Hematopoietic multipotent progenitor cell treated with erythropoietin and hydrocortisone succinate and interleukin-3 and kit ligand, for 6 days (in vitro differentiated cells): ENCODE measurements at regions not wholly inside any gene's neighbourhood (a gene's known extent, or its start where the extent isn't known, plus 50 kb on each side); places are given as distances from the start of the nearest gene placed in this dataset.
A peak's percentile ranks its signal among the peaks of the same experiment; 100 is the strongest.
"Not testable (repeated sequence)": the region's sequence is repeated elsewhere in the genome, so short reads cannot be mapped to it uniquely, and the experiment has no call there.

Experiments used
- DNase-seq: peaks from one replicate; pipeline ENCODE4 v3.0.0-alpha.2; 2015

GRCh38 chr11:23778971-23779370 is 717.9 kb upstream of the LUZP2 start:
- DNase-seq, result no peak

DNA sequence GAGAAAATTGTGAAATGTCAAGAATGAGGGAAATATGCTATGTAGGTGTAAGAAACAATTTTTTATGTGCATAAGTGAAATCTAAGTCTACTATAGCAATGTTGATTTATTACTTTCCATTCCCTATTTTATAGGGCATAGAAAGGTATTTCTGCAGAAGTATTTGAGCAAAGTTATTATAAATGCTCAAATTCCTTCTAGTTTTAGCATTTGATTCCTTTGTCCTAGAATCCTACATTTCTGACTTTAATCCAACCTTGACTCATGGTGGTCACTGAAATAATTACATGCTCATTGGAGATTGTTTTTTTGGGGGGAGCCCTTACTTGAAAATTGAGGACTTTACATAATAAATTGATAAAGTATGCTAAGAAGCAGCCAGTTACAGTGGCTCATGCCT is 716.6 kb upstream of the LUZP2 start:
- DNase-seq, result no peak

DNA sequence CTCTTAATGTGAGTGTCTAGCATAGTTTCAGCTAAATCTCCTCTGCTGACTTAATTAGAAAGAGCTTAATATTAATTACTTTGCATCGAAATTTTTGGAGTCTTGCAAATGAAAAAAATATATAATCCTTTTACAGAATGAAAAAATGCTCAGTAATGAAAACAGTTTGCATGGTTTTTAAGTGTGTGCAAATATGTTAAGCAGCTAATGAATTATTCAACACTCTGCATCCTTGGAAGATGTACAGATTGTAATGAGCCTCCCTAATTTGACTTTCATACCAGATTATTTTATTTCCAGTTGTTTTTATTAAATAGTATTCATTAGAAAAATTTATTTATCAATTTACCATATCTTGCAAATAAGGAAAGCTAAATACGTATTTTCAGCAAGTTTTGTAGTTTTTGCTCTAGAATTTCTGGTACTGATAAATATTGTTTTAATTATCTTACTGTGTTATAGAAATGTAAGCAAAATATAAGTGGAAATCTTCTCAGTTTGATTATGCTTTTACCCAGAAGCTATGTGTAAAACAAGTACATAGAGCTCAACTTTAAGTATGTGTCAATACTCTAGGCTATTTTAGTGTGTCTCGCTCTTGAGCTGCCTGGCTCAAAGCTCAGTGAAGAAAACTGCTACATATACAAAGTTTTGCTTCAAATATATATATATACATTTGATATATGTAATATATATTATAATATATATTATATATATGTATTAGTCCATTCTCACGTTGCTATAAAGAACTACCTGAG is 714.9 kb upstream of the LUZP2 start:
- no peak for DNase-seq

DNA sequence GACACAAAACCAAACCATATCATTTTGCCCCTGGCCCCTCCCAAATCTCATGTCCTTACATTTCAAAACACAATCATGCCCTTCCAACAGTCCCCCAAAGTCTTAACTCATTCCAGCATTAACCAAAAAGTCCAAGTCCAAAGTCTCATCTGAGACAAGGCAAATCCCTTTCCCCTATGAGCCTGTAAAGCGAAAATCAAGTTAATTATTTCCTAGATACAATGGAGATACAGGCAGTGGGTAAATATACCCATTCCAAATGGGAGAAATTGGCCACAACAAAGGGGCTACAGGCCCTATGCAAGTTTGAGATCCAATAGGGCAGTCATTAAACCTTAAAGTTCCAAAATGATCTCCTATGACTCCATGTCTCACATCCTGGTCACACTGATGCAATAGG is 709.9 kb upstream of the LUZP2 start:
- DNase-seq, result not testable (repeated sequence)

DNA sequence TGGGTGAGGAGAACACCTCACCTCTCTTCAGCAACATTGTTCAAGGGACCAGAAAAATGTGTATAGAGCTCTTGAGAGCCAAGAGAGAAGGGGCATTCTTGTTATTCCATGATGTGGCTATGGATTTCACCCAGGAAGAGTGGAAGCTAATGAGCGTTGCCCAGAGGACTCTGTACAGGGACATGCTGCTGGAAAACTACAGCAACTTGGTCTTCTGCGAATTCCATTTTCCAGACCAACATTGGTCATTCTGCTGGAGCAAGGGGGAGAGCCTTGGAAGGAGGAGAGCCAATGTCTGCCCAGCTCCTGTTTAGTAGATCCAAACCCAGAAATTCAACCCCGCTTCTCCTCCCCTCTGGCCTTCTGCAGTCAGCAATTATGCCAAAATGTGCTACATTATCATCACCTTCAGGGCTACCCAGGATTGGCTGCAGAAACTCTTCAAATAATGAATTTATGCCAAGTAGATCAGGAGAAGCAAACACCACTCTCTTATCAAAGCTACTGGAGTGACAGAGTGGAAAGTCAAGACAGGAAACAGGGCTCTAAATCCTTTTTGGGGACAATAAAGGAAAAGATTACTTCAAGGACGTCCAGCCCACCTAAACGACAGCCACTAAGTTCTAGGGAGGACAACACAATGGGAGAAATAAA is 707.5 kb upstream of the LUZP2 start:
- no peak for DNase-seq

- DNase-seq, result no peak
Observed at GRCh38 chr11:23789938-23790371, 706.9 kb upstream of the LUZP2 start.

DNA sequence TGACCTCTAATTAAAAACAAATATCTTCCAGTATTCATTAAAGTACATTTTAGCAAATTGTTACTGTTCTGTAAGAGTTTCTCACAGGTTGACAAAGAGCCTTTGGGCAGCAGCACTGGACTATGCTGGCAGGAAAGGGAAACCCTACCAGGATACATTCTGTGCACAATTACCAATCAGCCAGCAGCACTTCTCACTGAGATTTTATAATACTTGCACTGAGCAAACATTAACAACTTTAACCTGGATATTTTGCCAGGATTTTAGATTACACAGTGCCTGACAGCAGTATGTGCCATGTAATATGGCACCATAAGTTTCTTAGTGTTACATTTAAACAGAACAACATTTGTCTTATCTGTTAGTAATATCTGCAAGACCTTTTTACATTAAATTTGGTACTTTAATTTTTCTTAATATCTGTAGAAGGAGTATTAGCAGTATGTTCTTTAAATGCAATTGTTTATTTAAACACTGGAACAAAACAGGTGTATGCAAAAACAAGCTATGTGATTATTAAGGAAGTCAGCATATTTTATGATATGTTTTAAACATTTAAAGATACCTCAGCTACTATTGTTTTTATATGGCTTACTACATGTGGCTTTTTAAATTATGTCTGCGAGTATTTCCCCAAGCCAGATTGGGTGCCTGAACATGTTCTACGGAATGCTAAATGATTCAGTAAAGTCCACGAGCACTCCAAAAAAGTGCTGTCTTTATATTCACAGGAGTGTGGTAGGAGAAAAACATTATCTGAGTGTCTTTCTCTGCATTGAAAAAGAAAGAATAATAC is 699.0 kb upstream of the LUZP2 start:
- DNase-seq, result no peak

DNA sequence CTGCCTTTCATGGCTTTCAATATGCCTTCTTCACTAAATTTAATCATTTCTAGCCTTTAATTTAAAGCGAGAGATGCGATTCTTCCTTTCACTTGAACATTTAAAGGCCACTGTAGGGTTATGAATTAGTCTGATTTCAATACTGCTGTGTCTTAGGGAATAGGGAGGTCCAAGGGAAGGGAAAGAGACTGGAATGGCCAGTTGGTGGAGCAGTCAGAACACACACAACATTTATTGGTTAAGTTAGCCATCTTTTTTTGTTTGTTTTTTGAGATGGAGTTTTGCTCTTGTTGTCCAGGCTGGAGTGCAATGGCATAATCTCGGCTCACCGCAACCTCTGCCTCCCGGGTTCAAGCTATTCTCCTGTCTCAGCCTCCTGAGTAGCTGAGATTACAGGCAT is 662.5 kb upstream of the LUZP2 start:
- DNase-seq, result not testable (repeated sequence)

DNA sequence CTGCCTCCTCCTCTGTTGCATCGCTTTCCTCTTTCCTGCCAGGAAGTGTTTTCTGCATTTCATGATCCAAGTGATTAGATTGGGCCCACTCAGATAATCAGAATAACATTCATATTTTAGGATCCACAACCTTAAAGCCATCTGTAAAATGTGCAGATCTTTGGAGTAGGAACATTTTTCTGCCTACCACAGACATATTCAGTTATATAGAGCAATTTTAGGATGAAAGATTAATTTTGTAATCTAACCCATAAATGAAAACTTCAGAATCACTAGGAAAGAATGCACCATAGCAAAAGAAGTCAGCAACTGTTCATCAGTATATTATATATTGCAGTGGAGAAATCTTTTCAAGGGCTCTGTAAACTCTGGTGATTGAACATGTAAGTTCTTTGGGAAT is 659.9 kb upstream of the LUZP2 start:
- DNase-seq, result no peak

DNA sequence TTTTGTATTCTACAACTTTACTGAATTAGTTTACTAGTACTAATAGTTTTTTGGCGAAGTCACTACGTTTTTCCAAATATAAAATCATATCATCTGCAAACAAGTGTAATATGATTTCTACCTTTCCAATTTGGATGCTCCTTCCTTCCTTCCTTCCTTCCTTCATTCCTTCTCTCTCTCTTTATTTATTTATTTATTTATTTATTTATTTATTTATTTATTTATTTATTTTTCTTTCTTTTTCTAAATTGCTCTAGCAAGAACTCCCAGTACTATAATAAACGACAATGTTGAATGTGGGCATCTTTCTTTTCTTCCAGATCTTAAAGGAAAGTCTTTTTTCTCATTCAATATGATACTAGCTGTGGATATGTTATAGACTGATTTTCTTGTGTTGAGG is 656.0 kb upstream of the LUZP2 start:
- DNase-seq, result no peak

DNA sequence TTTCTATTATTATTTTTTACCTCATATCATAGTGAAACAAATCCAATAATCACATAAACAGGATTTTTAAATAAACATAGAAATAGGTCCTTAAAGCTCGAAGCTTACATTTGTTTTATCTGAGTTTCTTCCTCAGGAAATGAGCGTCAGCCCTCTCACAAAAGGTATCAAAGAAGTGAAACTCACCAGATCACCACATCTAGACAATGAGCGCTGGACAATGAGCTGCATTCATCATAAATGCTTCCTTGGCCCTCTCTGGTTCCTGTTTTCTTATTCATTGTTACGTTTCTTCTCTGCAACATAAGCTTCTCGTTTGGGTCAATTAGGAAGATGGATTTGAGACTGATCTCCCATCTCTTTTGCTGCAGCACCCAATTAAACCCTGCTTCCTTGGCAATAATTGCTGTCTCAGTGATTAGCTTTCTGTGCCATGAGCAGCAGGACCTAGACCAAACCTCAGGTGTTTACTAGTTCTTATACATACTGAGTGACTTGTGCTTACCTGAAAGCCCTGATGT is 649.9 kb upstream of the LUZP2 start:
- DNase-seq, result no peak

DNA sequence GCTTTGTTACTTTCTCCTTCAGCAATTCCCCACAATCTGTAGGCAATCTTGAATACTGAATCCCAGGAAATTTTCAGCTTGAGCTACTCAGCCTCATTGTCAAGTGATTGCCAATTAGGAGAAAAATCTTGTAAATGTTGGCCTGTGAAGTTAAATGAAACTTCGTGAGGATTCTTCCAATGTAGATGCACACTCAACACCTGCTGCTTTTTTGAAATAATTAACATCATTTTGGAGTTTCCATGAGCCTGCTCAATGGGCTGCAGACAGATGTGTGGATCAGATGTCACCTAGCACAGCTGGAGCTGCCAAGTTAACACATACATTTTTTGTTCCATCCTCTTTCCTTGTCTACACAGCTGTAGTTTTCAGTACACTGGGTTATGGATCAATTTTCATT is 645.6 kb upstream of the LUZP2 start:
- DNase-seq, result no peak

GRCh38 chr11:23856654-23857053 is 640.2 kb upstream of the LUZP2 start:
- DNase-seq, result peak; percentile 9

DNA sequence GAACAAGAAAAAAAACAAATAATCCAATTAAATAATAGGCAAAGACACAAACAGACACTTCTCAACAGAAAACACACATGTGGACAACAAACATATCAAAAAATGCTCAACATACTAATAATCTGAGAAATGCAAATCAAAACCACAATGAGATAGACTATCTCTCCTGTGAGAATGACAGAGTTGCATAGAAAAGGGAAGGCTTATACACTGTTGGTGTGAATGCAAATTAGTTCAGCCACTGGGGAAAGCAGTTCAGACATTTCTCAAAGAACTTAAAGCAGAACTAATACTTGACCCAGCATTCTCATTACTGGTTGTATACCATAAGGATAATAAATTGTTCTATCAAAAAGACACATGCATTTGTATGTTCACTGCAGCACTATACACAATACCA is 637.8 kb upstream of the LUZP2 start:
- DNase-seq, result no peak

- no peak for DNase-seq
Observed at GRCh38 chr11:23861615-23862014, 635.2 kb upstream of the LUZP2 start.

DNA sequence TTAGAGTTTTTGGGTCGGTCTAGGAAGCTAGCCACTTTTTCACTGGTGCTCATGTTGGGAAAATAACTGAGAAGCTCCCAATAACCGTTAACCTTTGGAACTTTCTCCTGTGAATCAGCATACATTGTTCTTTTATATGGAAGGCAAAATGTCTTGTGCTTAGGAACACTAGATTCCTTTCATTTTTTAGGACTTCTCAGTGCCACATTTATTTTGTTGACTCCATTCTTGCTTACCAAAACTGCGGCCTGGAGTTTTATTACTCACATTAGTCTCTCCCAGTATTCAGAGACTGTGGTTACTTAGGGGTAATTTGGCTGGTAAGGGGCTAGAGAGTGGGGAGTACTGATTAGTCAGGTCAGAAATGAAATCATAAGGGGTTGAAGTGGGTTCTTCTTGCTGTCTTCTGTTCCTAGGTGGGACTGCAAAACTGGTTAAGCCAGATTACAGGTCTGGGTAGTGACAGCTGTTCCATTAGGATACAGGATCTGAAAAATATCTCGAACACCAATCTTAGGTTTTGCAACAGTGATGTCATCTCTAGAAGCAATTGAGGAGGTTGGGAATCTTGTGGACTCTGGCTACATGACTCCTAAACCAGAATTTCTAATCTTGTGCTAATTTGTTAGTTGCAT is 631.4 kb upstream of the LUZP2 start:
- DNase-seq, result no peak

DNA sequence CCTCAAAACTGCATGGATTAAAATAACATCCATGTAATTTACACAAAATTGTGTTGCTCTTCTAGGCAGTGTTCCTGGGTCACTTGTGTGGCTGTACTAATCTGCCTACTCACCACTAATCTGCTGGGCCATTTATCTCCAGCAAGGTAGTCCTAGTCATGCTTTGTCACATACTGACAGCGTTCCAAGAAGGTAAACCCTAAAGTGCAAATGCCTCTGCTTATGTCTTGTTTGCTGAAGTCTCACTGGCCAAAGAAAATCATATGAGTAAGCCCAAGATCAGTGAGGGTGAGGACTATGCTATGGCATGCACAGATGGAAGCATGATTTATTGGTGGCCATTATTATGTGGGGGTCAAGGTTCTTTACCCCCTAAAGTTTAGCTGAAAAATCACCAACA is 630.2 kb upstream of the LUZP2 start:
- no peak for DNase-seq

DNA sequence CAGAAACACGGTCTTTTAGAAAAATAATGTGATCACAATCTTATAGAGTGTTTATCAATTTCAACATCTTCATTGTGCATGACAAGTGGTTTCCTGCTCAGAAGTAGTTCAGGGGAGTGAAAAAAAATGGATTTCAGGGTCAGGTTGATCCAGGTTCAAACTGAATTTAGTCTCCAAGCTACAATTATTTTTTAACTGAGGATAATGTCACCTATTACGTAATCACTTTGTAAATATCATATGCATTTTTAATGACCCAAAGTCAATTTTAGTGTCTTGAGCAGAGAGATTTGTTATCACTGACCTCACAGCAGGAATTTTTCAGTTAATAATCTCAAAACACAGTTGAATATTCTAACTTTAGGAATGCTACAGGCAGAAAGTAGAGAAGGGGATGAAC is 627.2 kb upstream of the LUZP2 start:
- no peak for DNase-seq

DNA sequence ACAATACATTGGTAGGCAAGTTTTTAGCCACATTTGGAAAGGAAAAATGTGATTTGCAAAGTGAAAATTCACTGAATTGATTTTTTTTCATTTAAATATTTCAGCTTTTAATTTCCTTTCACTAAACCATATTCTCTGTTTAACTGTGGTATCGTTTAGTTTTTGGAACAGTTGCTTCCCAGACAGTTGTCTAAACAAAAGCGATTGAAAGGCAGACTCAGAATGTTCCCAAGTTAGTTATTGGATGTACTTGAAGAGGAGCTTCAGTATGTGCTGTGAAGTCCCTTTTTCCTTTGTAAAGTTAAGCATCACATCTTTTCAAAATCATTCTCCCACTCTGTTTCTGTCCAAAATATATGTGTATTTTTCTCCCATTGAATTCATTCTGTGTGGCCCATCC is 623.4 kb upstream of the LUZP2 start:
- DNase-seq, result no peak

- no peak for DNase-seq
Observed at GRCh38 chr11:23875176-23875850, 621.5 kb upstream of the LUZP2 start.

- not testable (repeated sequence) for DNase-seq
Observed at GRCh38 chr11:23883426-23884048, 613.3 kb upstream of the LUZP2 start.

DNA sequence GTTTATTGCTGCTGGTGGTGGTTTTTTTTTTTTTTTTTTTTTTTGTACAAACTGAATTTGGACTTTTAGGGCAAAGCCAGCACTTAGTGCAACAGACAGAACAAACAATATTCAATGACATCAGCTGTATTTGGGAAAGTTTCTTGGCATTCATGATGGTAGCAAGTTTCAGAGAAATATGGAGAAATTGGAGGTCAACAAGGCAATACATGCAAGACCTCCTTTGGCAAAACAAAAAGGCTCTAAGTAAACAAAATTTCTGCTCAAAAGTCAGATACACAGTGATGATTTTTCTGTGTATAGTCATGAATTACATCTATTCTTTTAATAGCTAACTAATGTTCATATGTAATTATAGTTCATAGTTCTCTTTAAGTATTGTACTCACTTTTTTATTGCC is 612.5 kb upstream of the LUZP2 start:
- no peak for DNase-seq
